Suppressor macrophage (primary cell): ENCODE measurements at regions not wholly inside any gene's neighbourhood (a gene's known extent, or its start where the extent isn't known, plus 50 kb on each side); places are given as distances from the start of the nearest gene placed in this dataset.

Experiments
- DNase-seq, 4 experiments: peaks; one replicate each; pipeline ENCODE4 v3.0.0-alpha.2; 2020 to 2022

- no peak for DNase-seq
Observed at GRCh38 chr11:119490253-119491006, 67.5 kb upstream of the THY1 start.

- DNase-seq, result no peak
Observed at GRCh38 chr11:119489087-119489486, 66.1 kb upstream of the THY1 start.

- DNase-seq, result no peak
Observed at GRCh38 chr11:119488256-119488995, 65.5 kb upstream of the THY1 start.

- no peak for DNase-seq
Observed at GRCh38 chr11:119486691-119487259, 63.8 kb upstream of the THY1 start.

- DNase-seq, result no peak
Observed at GRCh38 chr11:119486016-119486415, 63.0 kb upstream of the THY1 start.

- DNase-seq, result no peak
Observed at GRCh38 chr11:119484741-119485605, 62.0 kb upstream of the THY1 start.

GRCh38 chr11:119483881-119484371, 61.0 kb upstream of the THY1 start:
- DNase-seq, result no peak

- DNase-seq, result no peak
Observed at GRCh38 chr11:119483341-119483880, 60.4 kb upstream of the THY1 start.

- no peak for DNase-seq
Observed at GRCh38 chr11:119482521-119483011, 59.6 kb upstream of the THY1 start.

- no peak for DNase-seq
Observed at GRCh38 chr11:119481667-119482400, 58.9 kb upstream of the THY1 start.

GRCh38 chr11:119481021-119481666, 58.2 kb upstream of the THY1 start:
- DNase-seq, result peak; percentile 66 to 87 (median 82)

GRCh38 chr11:119480380-119481020, 57.5 kb upstream of the THY1 start:
- no peak for DNase-seq

- DNase-seq, result peak in 3 of 4 experiments; percentile 18 to 29 (median 22)
Observed at GRCh38 chr11:119479685-119480275, 56.8 kb upstream of the THY1 start.

GRCh38 chr11:119478711-119479285, 55.8 kb upstream of the THY1 start:
- no peak for DNase-seq

- no peak for DNase-seq
Observed at GRCh38 chr11:119476666-119477331, 53.8 kb upstream of the THY1 start.

GRCh38 chr11:119476038-119476437, 53.1 kb upstream of the THY1 start:
- DNase-seq, result no peak

GRCh38 chr11:119474682-119475596, 52.0 kb upstream of the THY1 start:
- DNase-seq, result peak; percentile 66 to 78 (median 72)
